Spleen (tissue), 7 donors: ENCODE measurements at regions not wholly inside any gene's neighbourhood (a gene's known extent, or its start where the extent isn't known, plus 50 kb on each side); places are given as distances from the start of the nearest gene placed in this dataset.

ENCODE experiments used
- POLR2A ChIP-seq, 3 donors: fragments of 450-650 bp; IDR thresholded peaks; one replicate each; pipeline ENCODE4 v1.5.1; 2017; ENCODE audit warnings: antibody characterized with exemption in 3 of 3, mild to moderate bottlenecking in 1 of 3
- TF ChIP-seq, protein P1 (sequence below), 11 experiments: fragments of 200-600 bp in 7 of 11; fragments of 450-650 bp in 4 of 11; sonication (generic) in 4 of 11; IDR thresholded peaks in 8 of 11; conservative IDR thresholded peaks in 3 of 11; 1 replicate in 7 of 11; 2 replicates in 4 of 11; pipeline versions ENCODE4 v1.4.0 to v1.8.0; 2016 to 2021; ENCODE audit warnings: antibody characterized with exemption in 11 of 11, inconsistent platforms in 4 of 11, mild to moderate bottlenecking in 1 of 11
- donor health status: DM: no; HTN: no; CAD: no; lungs with moderate emphysema.
- donor health status: DM: no; HTN: no; CAD: no.
- donor health status: DM: no; HTN: no; CAD: no.

DNA sequence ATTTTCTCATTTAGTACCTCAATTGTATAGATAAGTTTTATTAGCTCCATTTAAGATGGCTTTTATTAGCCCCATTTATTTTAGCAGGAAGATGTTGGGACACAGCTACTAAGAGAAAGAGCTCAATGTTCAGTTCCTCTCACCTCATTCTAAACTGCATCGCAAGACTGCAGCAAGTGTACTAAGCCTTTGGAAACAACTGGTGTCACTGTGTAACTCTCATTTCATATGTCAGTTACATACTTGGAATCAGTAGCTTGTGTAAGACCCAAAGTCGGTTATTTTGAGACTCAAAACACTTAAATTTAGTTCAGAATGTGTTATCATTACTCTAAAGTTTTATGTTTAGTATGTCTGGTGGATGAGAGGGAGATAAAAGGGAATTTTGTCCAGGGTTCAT lies 482.9 kb downstream of the BMP2 start:
- TF ChIP-seq, protein P1, sequence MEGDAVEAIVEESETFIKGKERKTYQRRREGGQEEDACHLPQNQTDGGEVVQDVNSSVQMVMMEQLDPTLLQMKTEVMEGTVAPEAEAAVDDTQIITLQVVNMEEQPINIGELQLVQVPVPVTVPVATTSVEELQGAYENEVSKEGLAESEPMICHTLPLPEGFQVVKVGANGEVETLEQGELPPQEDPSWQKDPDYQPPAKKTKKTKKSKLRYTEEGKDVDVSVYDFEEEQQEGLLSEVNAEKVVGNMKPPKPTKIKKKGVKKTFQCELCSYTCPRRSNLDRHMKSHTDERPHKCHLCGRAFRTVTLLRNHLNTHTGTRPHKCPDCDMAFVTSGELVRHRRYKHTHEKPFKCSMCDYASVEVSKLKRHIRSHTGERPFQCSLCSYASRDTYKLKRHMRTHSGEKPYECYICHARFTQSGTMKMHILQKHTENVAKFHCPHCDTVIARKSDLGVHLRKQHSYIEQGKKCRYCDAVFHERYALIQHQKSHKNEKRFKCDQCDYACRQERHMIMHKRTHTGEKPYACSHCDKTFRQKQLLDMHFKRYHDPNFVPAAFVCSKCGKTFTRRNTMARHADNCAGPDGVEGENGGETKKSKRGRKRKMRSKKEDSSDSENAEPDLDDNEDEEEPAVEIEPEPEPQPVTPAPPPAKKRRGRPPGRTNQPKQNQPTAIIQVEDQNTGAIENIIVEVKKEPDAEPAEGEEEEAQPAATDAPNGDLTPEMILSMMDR (IDR thresholded peaks at IDR 0.05 in 8 of 11, conservative IDR thresholded peaks at IDR 0.05 in 3 of 11) = no peak
- TF ChIP-seq POLR2A (IDR thresholded peaks at IDR 0.05) = no peak
